ENCODE measurements at regions not wholly inside any gene's neighbourhood (a gene's known extent, or its start where the extent isn't known, plus 50 kb on each side); places are given as distances from the start of the nearest gene placed in this dataset.

GRCh38 chr2:234135750-234136221 is 85.3 kb downstream of the SPP2 start:
- H3K36me3 ChIP-seq (ENCODE audit: insufficient read depth, low read length) = no peaks in the 10 kb centered on the region

GRCh38 chr2:234134496-234134895 is 84.0 kb downstream of the SPP2 start:
- Histone ChIP-seq H3K27me3 (ENCODE audit: insufficient read depth, low read depth, low read length) (no peaks in the 10 kb centered on the region), H3K9ac (ENCODE audit: low read length) (no peak overlapping the region), H3K27ac (ENCODE audit: low read length) (no peak overlapping the region), H2AFZ (ENCODE audit: low read depth, low read length) (no peak overlapping the region), H3K36me3 (ENCODE audit: insufficient read depth, low read length) (no peaks in the 10 kb centered on the region), H3K79me2 (replicated peaks; ENCODE audit: insufficient read depth, low read length) (no peaks in the 10 kb centered on the region), H3K9me2 (ENCODE audit: insufficient read depth, low read length) (no peaks in the 10 kb centered on the region), H3F3A (ENCODE audit: insufficient read depth, low read length, poor library complexity, severe bottlenecking) (no peaks in the 10 kb centered on the region), H3K9me3 (ENCODE audit: low read length) (no peaks in the 10 kb centered on the region), H3K4me2 (ENCODE audit: low read length) (no peak overlapping the region), H4K20me1 (ENCODE audit: insufficient read depth) (no peaks in the 10 kb centered on the region), H3K4me3 (ENCODE audit: low read length) (no peak overlapping the region)
- TF ChIP-seq CTCF (IDR thresholded peaks at IDR 0.05; ENCODE audit: poor library complexity, severe bottlenecking) (no peak), TAF1 (IDR thresholded peaks at IDR 0.05; ENCODE audit: low read depth) (no peak), MXI1 (conservative IDR thresholded peaks at IDR 0.05; ENCODE audit: poor library complexity, severe bottlenecking) (no peak), SMC3 (conservative IDR thresholded peaks at IDR 0.05; ENCODE audit: poor library complexity) (no peak), REST (IDR thresholded peaks at IDR 0.05; ENCODE audit: borderline replicate concordance) (no peak), EP300 (conservative IDR thresholded peaks at IDR 0.05; ENCODE audit: poor library complexity, severe bottlenecking) (no peak), POLR2AphosphoS5 (IDR thresholded peaks at IDR 0.05) (no peak), RAD21 (conservative IDR thresholded peaks at IDR 0.05) (no peak)

More at GRCh38 chr2:234135750-234136221, 85.3 kb downstream of the SPP2 start:
- H3K4me3 ChIP-seq (ENCODE audit: low read length) = no peak overlapping the region
- peak; percentile 95 for TF ChIP-seq RAD21 (conservative IDR thresholded peaks at IDR 0.05)
- no peak for TF ChIP-seq REST (IDR thresholded peaks at IDR 0.05; ENCODE audit: borderline replicate concordance)
- TF ChIP-seq CTCF (IDR thresholded peaks at IDR 0.05; ENCODE audit: poor library complexity, severe bottlenecking) = peak; percentile 92
- peak; percentile 96 for TF ChIP-seq SMC3 (conservative IDR thresholded peaks at IDR 0.05; ENCODE audit: poor library complexity)
- H4K20me1 ChIP-seq (ENCODE audit: insufficient read depth) = no peaks in the 10 kb centered on the region
- no peaks in the 10 kb centered on the region for H3K9me2 ChIP-seq (ENCODE audit: insufficient read depth, low read length)
- H3K9me3 ChIP-seq (ENCODE audit: low read length) = no peaks in the 10 kb centered on the region
- no peak overlapping the region for H2AFZ ChIP-seq (ENCODE audit: low read depth, low read length)
- no peak overlapping the region for H3K9ac ChIP-seq (ENCODE audit: low read length)
- H3K27ac ChIP-seq (ENCODE audit: low read length) = no peak overlapping the region
- H3F3A ChIP-seq (ENCODE audit: insufficient read depth, low read length, poor library complexity, severe bottlenecking) = no peaks in the 10 kb centered on the region
- H3K4me2 ChIP-seq (ENCODE audit: low read length) = no peak overlapping the region
- no peaks in the 10 kb centered on the region for H3K79me2 ChIP-seq (replicated peaks; ENCODE audit: insufficient read depth, low read length)
- no peaks in the 10 kb centered on the region for H3K27me3 ChIP-seq (ENCODE audit: insufficient read depth, low read depth, low read length)
